Jurkat, Clone E6-1 (cell line): ENCODE measurements at regions not wholly inside any gene's neighbourhood (a gene's known extent, or its start where the extent isn't known, plus 50 kb on each side); places are given as distances from the start of the nearest gene placed in this dataset.

ENCODE experiments used
- DNase-seq: peaks from one replicate; pipeline ENCODE4 v3.0.0-alpha.2; 2011; ENCODE audit warnings: low read depth, low spot score
- H3K4me3 ChIP-seq: 2 replicates; pipeline ENCODE4 v1.5.1; 2011; ENCODE audit warnings: mild to moderate bottlenecking, low read length, control low read depth, moderate library complexity

DNA sequence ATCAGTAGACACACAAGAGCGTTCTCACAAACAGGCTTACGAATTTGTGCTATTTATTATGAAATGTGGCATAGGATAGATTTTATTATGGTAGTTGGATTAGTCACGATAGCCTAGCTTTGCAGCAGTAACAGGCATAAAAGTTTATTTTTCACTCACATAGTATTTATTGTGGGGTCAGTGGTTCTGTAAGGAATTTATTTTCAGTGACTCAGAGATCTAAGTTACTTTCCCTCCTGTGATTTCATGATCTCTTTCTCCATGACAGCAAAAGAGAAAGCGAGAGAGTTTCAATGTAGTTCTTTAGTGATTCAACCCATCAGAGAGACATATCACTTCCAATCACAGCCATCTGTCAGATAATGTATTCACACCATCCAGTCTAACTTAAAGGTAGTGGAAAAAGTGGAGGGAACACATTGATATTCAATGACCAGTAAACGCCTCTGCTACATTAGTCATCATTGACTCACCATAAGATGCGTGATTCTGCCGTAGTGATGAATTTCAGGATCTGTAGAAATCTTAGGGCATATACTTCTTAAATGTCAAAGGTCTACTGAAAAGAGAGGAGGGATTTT lies 605.5 kb downstream of the HDGFL1 start:
- no peak overlapping the region for H3K4me3 ChIP-seq
- no peak for DNase-seq

DNA sequence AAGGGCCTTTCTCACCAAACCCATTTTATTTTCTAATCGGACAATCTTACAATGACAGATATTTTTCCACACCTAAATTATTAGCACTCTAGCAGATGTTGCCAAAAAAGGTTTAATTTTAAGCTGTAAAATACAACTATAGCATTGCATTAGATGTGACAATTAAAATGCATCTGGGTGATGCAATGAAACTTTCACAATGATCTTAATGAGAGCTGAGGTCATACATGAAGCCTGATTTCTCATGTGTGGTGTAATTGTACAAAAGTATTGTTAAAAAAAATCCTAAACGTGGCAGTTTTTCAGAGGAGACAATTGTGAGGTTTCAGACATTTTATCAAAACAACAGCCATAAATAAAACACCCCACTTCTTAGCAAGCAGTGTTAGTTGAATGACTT lies 606.0 kb downstream of the HDGFL1 start:
- DNase-seq: no peak
- H3K4me3 ChIP-seq: no peak overlapping the region

DNA sequence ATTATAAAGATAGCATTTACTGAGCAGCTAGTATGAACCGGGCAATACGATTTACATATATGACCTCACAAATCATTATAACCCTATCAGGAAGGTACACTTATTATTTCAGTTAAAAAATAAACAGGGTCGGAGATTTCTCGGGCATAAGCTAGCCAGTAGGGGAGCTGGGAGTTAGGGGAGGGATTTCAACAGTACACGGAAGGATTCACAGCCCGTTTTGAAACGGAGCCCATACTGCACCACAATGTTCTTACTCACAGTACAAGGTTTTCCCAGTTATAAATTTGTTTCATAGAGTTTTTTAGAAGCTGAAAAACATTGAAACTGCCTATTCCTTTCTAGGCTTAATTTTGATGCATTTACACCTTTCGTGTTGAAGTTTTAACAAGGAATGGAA lies 607.1 kb downstream of the HDGFL1 start:
- no peak overlapping the region for H3K4me3 ChIP-seq
- DNase-seq: no peak

DNA sequence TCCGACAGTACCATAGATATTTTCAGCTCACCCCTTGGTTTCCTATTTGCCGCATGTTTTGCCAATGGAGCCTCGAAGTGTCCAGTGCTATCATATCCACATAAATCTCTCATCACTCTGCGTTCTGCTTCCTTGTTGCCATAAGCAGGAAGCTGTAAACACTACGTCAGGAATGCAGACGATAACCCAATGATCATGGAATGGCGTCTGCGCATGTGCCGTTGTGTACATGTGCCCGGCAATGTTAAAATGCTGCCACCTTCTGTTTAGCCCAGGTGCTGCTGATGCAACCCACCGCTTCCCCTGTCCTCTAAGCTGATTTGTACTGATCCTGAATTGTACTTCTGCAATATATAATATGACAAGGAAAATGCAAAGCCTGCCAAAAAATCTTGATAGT lies 607.5 kb downstream of the HDGFL1 start:
- DNase-seq: no peak
- H3K4me3 ChIP-seq: no peak overlapping the region

DNA sequence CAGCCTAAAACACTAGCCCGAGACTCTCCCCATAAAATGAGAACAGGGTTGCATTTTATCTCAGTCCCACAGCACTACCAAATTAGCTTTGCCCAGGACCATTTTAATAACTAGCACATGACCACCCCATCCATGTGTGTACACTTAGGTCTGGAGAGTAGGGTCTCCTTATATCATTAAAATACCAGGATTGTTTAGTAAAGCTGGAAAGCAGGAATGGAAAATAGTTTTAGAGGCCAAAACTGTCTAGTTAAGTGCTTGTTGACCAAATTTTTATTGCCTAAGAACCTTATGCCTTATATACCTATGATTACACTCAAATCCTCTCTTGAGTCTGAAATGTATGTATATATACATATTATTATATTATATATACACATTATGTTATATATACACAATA lies 608.4 kb downstream of the HDGFL1 start:
- DNase-seq: no peak
- no peak overlapping the region for H3K4me3 ChIP-seq

DNA sequence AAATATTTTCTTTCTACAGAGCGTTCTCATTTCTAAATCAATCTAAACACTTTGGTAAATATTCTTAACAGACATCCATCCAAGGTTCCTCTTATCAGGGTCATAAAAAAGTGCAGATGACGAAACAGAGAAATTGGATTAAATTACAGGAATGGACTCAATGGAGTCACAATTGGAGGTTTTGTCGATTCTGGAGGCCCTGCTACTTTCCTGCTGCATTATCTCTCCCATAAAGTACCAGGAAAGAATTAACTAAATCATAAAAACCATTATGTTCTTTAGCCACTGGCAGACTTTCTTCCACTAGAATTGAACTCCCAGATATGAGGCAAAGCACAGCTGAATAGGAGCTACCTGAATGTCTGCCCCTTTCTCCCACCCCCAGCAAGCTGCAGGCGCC lies 610.6 kb downstream of the HDGFL1 start:
- H3K4me3 ChIP-seq: no peak overlapping the region
- no peak for DNase-seq

- DNase-seq: no peak
- no peak overlapping the region for H3K4me3 ChIP-seq
Measured at GRCh38 chr6:23180504-23181293, 611.3 kb downstream of the HDGFL1 start.

- no peak overlapping the region for H3K4me3 ChIP-seq
- no peak for DNase-seq
Measured at GRCh38 chr6:23181356-23182110, 612.2 kb downstream of the HDGFL1 start.

DNA sequence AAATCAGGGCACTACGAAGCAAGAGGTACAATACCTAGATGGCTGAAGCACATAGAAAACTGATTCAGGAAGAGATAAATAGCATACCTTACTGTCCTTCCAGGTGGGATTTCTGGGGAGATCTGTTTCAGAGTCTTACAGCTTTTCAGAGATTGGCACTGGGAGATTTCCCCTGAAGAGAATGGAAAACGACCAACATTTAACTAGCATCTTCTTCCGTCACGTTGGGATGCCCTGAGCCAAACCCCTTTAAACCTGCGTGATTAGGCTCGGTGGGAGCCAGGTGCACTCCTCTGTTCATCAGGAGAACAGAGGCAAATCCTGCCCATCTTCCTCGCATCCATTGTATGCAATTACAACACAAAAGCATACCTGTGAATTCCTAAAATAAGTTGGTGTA lies 614.5 kb downstream of the HDGFL1 start:
- no peak for DNase-seq
- H3K4me3 ChIP-seq: no peak overlapping the region

DNA sequence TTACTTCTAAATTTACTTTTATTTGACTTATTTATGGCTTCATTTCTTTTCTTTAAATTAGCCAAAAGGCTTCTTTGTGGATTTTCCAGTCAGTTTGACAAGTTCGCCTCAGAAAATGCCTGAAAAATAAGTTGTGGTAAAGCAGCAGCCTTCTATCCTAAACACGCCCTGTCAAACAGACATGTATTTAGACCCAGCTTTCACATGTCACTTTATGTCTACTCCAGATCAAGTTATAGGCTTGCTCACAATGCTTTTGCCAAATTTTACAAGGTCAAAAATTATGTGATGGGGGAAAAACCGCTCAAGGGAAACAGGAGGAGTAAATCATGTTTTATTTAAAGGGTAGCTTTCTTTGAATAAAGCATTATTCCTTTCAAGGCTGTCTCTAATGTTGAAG lies 615.0 kb downstream of the HDGFL1 start:
- H3K4me3 ChIP-seq: no peak overlapping the region
- no peak for DNase-seq

GRCh38 chr6:23195487-23195886 lies 626.1 kb downstream of the HDGFL1 start:
- no peak overlapping the region for H3K4me3 ChIP-seq
- no peak for DNase-seq

DNA sequence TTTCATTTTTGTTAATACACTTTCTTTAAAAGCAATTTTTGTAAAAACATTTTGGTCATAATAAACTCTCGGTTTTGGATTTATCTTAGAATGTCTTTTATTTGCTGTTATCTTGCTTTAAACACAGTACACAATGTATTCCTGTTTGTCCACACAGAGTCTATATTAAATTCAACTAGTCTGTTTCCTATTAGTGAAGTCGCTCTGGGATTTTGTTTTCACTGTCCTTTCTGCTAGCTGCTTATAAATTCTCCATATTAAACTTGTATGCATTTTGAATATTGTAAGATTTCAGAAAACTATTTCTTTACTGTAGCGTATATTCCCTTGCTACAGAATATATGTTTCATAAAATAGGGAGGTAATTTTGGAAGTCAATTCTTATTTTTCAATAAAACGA lies 630.2 kb downstream of the HDGFL1 start:
- H3K4me3 ChIP-seq: no peak overlapping the region
- no peak for DNase-seq

DNA sequence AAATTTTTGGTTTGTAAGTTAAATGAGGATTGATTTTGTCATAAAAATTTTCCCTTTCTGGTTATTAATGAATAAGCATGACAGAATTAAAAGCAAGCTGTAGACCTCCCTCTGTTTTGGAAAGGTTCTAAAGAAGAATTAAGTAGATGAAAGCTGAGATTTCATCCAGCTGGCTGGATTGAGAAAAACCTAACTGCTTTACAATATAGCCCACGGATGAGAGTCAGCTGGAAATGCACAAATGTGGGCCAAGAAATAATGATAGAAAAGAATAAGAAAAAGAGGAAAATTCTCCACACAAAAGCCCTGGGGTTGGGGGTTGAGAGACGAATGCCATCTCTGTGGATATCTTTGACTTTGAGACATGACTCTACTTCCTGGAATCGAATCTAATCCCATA lies 631.6 kb downstream of the HDGFL1 start:
- no peak for DNase-seq
- H3K4me3 ChIP-seq: no peak overlapping the region

DNA sequence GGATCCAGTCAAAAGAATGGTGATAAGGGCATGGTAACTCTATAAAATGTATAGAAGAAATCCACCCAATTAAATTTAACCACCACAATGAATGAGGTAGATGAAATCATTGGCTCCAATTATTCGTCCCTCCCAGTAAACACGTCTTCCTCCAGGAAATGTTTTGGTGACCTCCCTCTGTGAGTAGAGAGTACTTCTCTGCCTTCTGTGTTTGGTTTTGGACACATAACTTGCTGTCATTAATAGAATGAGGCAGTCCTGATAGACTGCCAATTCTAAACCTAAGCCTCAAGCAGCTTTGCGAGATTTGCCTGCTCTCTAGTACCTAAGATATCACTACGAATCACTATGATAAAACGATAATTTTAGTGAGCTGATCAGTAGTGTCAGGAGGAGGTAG lies 632.8 kb downstream of the HDGFL1 start:
- no peak overlapping the region for H3K4me3 ChIP-seq
- DNase-seq: no peak

GRCh38 chr6:23212398-23212797 lies 643.0 kb downstream of the HDGFL1 start:
- no peak for DNase-seq
- H3K4me3 ChIP-seq: no peak overlapping the region

- no peak overlapping the region for H3K4me3 ChIP-seq
Measured at GRCh38 chr6:23213193-23213592, 643.8 kb downstream of the HDGFL1 start.

GRCh38 chr6:23213651-23214050 lies 644.3 kb downstream of the HDGFL1 start:
- DNase-seq: no peak
- H3K4me3 ChIP-seq: no peak overlapping the region

More at GRCh38 chr6:23213193-23213592, 643.8 kb downstream of the HDGFL1 start:
- DNase-seq: no peak

DNA sequence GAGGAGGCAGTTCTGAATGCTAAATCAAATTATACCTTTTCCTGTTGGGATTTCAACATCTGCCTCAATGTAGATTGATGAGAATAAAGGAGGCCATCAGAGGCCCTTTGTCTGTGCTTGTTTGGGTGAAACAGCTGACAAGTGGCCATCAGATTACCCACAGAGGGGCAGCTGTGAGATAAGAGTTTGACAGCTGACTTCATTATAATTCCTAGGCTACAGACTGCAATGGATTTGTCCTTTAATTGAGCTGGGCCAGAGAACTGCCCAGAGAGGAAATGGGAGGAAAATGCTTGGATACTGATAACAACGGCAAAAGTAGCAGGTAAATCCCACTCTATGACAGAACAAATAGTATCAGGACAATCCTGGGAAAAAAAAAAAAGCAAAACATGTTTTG lies 649.4 kb downstream of the HDGFL1 start:
- no peak overlapping the region for H3K4me3 ChIP-seq
- DNase-seq: no peak

GRCh38 chr6:23222724-23223123 lies 653.4 kb downstream of the HDGFL1 start:
- no peak overlapping the region for H3K4me3 ChIP-seq

DNA sequence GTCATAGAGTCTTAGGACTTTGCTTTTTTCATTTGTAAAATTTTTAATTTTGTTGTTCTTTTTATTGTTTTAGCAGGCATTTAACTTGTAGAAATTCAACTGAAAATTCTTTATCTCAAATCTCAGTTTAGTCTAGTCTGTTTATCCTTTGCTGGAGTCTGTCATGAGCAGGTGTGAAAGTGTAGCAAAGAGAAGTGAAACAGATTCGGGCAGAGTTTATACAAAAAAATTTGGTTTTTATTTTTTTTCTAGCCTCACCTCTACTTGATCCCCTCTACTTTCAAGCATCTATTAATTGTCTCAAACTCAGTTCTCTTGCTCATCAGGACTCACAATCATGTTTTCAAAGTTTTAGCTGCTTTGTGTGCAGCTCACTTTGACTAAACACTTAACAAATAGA lies 655.2 kb downstream of the HDGFL1 start:
- no peak overlapping the region for H3K4me3 ChIP-seq
- DNase-seq: no peak

More at GRCh38 chr6:23222724-23223123, 653.4 kb downstream of the HDGFL1 start:
- no peak for DNase-seq
